Right forelimb (tissue), 1 donor: ENCODE measurements at regions not wholly inside any gene's neighbourhood (a gene's known extent, or its start where the extent isn't known, plus 50 kb on each side); places are given as distances from the start of the nearest gene placed in this dataset.
"Not testable (repeated sequence)": the region's sequence is repeated elsewhere in the genome, so short reads cannot be mapped to it uniquely, and the experiment has no call there.

Source experiments
- DNase-seq: peaks from one replicate; pipeline ENCODE4 v3.0.0-alpha.2; 2018

- DNase-seq: no peak
Measured at GRCh38 chr5:36489505-36489904, 116.9 kb upstream of the SLC1A3 start.

- DNase-seq: no peak
Measured at GRCh38 chr5:36491856-36492255, 114.5 kb upstream of the SLC1A3 start.

- DNase-seq: no peak
Measured at GRCh38 chr5:36492984-36493654, 113.3 kb upstream of the SLC1A3 start.

- DNase-seq: no peak
Measured at GRCh38 chr5:36494028-36494427, 112.4 kb upstream of the SLC1A3 start.

- DNase-seq: no peak
Measured at GRCh38 chr5:36494841-36495601, 111.4 kb upstream of the SLC1A3 start.

- DNase-seq: no peak
Measured at GRCh38 chr5:36495611-36496010, 110.8 kb upstream of the SLC1A3 start.

- no peak for DNase-seq
Measured at GRCh38 chr5:36496471-36496870, 109.9 kb upstream of the SLC1A3 start.

- DNase-seq: no peak
Measured at GRCh38 chr5:36502608-36503007, 103.8 kb upstream of the SLC1A3 start.

GRCh38 chr5:36505021-36505420 lies 101.4 kb upstream of the SLC1A3 start:
- DNase-seq: no peak

GRCh38 chr5:36507332-36507952 lies 99.0 kb upstream of the SLC1A3 start:
- peak; percentile 65 for DNase-seq

GRCh38 chr5:36508331-36508730 lies 98.1 kb upstream of the SLC1A3 start:
- not testable (repeated sequence) for DNase-seq

- DNase-seq: not testable (repeated sequence)
Measured at GRCh38 chr5:36513647-36514046, 92.8 kb upstream of the SLC1A3 start.

- no peak for DNase-seq
Measured at GRCh38 chr5:36519881-36520280, 86.5 kb upstream of the SLC1A3 start.

- DNase-seq: no peak
Measured at GRCh38 chr5:36521219-36521618, 85.2 kb upstream of the SLC1A3 start.

- DNase-seq: no peak
Measured at GRCh38 chr5:36521838-36522745, 84.3 kb upstream of the SLC1A3 start.

GRCh38 chr5:36522746-36523065 lies 83.7 kb upstream of the SLC1A3 start:
- no peak for DNase-seq

- no peak for DNase-seq
Measured at GRCh38 chr5:36523450-36523849, 83.0 kb upstream of the SLC1A3 start.

GRCh38 chr5:36523926-36524325 lies 82.5 kb upstream of the SLC1A3 start:
- DNase-seq: no peak

GRCh38 chr5:36526537-36526936 lies 79.9 kb upstream of the SLC1A3 start:
- DNase-seq: no peak

- DNase-seq: no peak
Measured at GRCh38 chr5:36528588-36528987, 77.8 kb upstream of the SLC1A3 start.

- DNase-seq: no peak
Measured at GRCh38 chr5:36529142-36529541, 77.3 kb upstream of the SLC1A3 start.

- DNase-seq: no peak
Measured at GRCh38 chr5:36530215-36530614, 76.2 kb upstream of the SLC1A3 start.

GRCh38 chr5:36531401-36531800 lies 75.0 kb upstream of the SLC1A3 start:
- DNase-seq: no peak
